ENCODE measurements at regions not wholly inside any gene's neighbourhood (a gene's known extent, or its start where the extent isn't known, plus 50 kb on each side); places are given as distances from the start of the nearest gene placed in this dataset.

- TF ChIP-seq GABPA (IDR thresholded peaks at IDR 0.05; ENCODE audit: borderline replicate concordance, insufficient read depth, low read length) (no peak), CREB1 (IDR thresholded peaks at IDR 0.05) (no peak), RFX5 (IDR thresholded peaks at IDR 0.05; ENCODE audit: borderline replicate concordance, low read depth, low read length) (no peak)
Measured at GRCh38 chr7:17147409-17147808, 151.0 kb upstream of the AHR start (continued).
